SK-N-SH treated with all-trans-retinoic acid at 6 μM for 48 hours (cell line): ENCODE measurements at regions not wholly inside any gene's neighbourhood (a gene's known extent, or its start where the extent isn't known, plus 50 kb on each side); places are given as distances from the start of the nearest gene placed in this dataset.

Experiments
- ATAC-seq: fragments of 200-7000 bp; cut with Tn5 transposase; 3 replicates; pipeline ENCODE4 v1.9.1; 2020; ENCODE audit warnings: mild to moderate bottlenecking, moderate library complexity
- ARNTL ChIP-seq: fragments of 450-650 bp; formaldehyde crosslinking; IDR thresholded peaks from 2 replicates; pipeline ENCODE4 v1.5.0; 2020; ENCODE audit warnings: low read depth, mild to moderate bottlenecking, moderate library complexity, borderline replicate concordance
- BACH2 ChIP-seq: fragments of 250-450 bp; sonication (Bioruptor Pico); IDR thresholded peaks from 2 replicates; pipeline ENCODE4 v1.9.0; 2021; ENCODE audit warnings: mild to moderate bottlenecking, borderline replicate concordance
- CSDC2 ChIP-seq: fragments of 250-450 bp; sonication (Bioruptor Pico); IDR thresholded peaks from 2 replicates; pipeline ENCODE4 v1.5.0; 2020; ENCODE audit warnings: mild to moderate bottlenecking, moderate library complexity
- ESRRG ChIP-seq: fragments of 250-450 bp; sonication (Bioruptor Pico); IDR thresholded peaks from 2 replicates; pipeline ENCODE4 v1.6.1; 2021; ENCODE audit warnings: mild to moderate bottlenecking
- ISL1 ChIP-seq: fragments of 250-450 bp; sonication (Bioruptor Pico); IDR thresholded peaks from 2 replicates; pipeline ENCODE4 v2.1.2; 2022; ENCODE audit warnings: mild to moderate bottlenecking, moderate library complexity
- OSR1 ChIP-seq: fragments of 250-450 bp; sonication (Bioruptor Pico); IDR thresholded peaks from 2 replicates; pipeline ENCODE4 v1.8.0; 2022; ENCODE audit warnings: moderate library complexity, mild to moderate bottlenecking, inconsistent platforms
- PPARA ChIP-seq: fragments of 250-450 bp; sonication (Bioruptor Pico); IDR thresholded peaks from 2 replicates; pipeline ENCODE4 v1.5.0; 2020; ENCODE audit warnings: mild to moderate bottlenecking, borderline replicate concordance
- RARB ChIP-seq: fragments of 250-450 bp; sonication (Bioruptor Pico); IDR thresholded peaks from 2 replicates; pipeline ENCODE4 v1.8.0; 2021; ENCODE audit warnings: mild to moderate bottlenecking, moderate library complexity
- SNAI2 ChIP-seq: fragments of 250-450 bp; sonication (Bioruptor Pico); IDR thresholded peaks from 2 replicates; pipeline ENCODE4 v1.5.0; 2020; ENCODE audit warnings: mild to moderate bottlenecking, moderate library complexity
- TCF4 ChIP-seq: fragments of 250-450 bp; sonication (Bioruptor Pico); IDR thresholded peaks from 2 replicates; pipeline ENCODE4 v1.8.0; 2021; ENCODE audit warnings: mild to moderate bottlenecking, moderate library complexity, borderline replicate concordance
- TOX ChIP-seq: fragments of 250-450 bp; sonication (Bioruptor Pico); IDR thresholded peaks from 2 replicates; pipeline ENCODE4 v1.8.0; 2021; ENCODE audit warnings: mild to moderate bottlenecking, moderate library complexity, borderline replicate concordance
- ZFP3 ChIP-seq: fragments of 250-450 bp; sonication (Bioruptor Pico); IDR thresholded peaks from 2 replicates; pipeline ENCODE4 v1.5.0; 2020; ENCODE audit warnings: mild to moderate bottlenecking, moderate library complexity
- ZFP30 ChIP-seq: fragments of 450-650 bp; formaldehyde crosslinking; IDR thresholded peaks from 2 replicates; pipeline ENCODE4 v1.5.0; 2022; ENCODE audit warnings: mild to moderate bottlenecking, moderate library complexity
- ZNF565 ChIP-seq: fragments of 450-650 bp; formaldehyde crosslinking; conservative IDR thresholded peaks from 2 replicates; pipeline ENCODE4 v1.5.0; 2020; ENCODE audit warnings: low read depth, mild to moderate bottlenecking, moderate library complexity
- ZNF70 ChIP-seq: fragments of 450-650 bp; formaldehyde crosslinking; IDR thresholded peaks from 2 replicates; pipeline ENCODE4 v1.5.0; 2020; ENCODE audit warnings: mild to moderate bottlenecking, moderate library complexity
- ZNF8 ChIP-seq: fragments of 450-650 bp; formaldehyde crosslinking; IDR thresholded peaks from 2 replicates; pipeline ENCODE4 v1.5.0; 2020; ENCODE audit warnings: mild to moderate bottlenecking, moderate library complexity
- TF ChIP-seq, protein P1 (sequence below): fragments of 250-450 bp; sonication (Bioruptor Pico); IDR thresholded peaks from 2 replicates; pipeline ENCODE4 v1.5.1; 2020; ENCODE audit warnings: low read depth, mild to moderate bottlenecking, moderate library complexity
- TF ChIP-seq, protein P2 (sequence below): fragments of 250-450 bp; sonication (Bioruptor Pico); IDR thresholded peaks from 2 replicates; pipeline ENCODE4 v1.8.0; 2021; ENCODE audit warnings: low read depth, mild to moderate bottlenecking, moderate library complexity, borderline replicate concordance
- TF ChIP-seq, protein P3 (sequence below): fragments of 250-450 bp; sonication (Bioruptor Pico); IDR thresholded peaks from 2 replicates; pipeline ENCODE4 v1.5.0; 2020; ENCODE audit warnings: mild to moderate bottlenecking, moderate library complexity

DNA sequence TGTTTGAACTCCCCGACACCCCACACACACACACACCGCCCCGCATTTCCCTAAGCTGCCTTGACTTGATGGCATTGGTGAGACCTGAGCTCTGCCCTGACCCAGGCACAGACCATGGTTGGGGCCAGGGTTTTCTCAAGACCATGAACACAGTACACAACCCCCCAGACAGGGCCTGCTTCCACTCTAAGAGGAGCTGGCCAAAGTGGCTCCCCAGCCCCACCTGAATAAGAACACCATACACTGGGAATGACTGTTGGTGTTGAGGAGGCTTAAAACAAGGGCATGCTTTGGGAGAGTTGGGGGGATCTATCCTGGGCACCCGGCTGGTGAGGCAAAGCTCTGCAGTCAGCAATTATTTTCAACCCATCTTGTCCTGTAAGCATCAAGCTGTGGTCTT is 77.6 kb upstream of the SYT6 start:
- no peak for ATAC-seq
- TF ChIP-seq ZNF565 (CRISPR knock-in tag) (no peak), ARNTL (CRISPR knock-in tag) (no peak), TCF4 (CRISPR knock-in tag) (no peak)

DNA sequence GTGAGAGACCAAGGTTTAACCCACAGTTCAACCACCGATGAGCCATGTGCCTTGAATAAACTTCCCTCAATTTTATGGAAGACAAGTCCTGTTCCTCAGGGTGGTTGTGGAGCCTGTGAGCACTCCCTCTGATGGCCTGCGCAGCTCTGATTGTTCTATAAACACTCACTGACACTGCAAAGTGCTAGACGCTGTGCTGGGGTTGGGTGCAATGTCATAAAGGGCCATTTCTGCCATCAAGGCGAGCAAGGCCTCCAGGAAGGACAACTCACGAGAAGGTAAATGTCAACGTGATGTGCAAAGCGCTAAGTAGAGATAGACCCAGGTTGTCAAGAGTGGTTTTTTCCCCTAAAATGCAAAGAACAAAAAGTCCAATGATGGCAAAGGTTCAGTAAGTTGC is 75.7 kb upstream of the SYT6 start:
- TF ChIP-seq TCF4 (CRISPR knock-in tag) (no peak), ISL1 (CRISPR knock-in tag) (no peak), SNAI2 (CRISPR knock-in tag) (no peak)
- TF ChIP-seq, all 23 proteins: peak for 0
- no peak for ATAC-seq

DNA sequence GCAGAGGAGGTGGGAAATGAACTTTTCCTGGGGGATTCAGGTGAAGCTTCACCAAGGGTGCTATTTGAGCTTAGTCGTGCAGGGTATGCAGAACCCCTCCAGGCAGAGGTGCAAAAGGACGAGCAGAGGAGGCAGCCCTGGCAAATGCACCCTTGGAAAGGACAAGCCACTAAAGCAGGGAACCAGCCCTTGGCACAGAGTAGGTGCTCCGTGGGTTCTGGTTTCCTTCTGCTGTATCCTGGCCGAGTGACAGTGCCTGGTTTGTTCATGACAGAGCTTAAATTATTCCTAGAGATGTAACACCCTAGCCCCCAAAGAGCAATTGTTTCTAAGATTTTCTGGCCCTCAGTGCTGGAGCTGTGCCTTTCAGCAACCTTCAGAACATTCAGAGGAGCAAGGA is 73.4 kb upstream of the SYT6 start:
- no peak for ATAC-seq
- TF ChIP-seq ZFP3 (CRISPR knock-in tag) (no peak), ZFP30 (CRISPR knock-in tag) (no peak), ESRRG (no peak), TCF4 (CRISPR knock-in tag) (no peak)

DNA sequence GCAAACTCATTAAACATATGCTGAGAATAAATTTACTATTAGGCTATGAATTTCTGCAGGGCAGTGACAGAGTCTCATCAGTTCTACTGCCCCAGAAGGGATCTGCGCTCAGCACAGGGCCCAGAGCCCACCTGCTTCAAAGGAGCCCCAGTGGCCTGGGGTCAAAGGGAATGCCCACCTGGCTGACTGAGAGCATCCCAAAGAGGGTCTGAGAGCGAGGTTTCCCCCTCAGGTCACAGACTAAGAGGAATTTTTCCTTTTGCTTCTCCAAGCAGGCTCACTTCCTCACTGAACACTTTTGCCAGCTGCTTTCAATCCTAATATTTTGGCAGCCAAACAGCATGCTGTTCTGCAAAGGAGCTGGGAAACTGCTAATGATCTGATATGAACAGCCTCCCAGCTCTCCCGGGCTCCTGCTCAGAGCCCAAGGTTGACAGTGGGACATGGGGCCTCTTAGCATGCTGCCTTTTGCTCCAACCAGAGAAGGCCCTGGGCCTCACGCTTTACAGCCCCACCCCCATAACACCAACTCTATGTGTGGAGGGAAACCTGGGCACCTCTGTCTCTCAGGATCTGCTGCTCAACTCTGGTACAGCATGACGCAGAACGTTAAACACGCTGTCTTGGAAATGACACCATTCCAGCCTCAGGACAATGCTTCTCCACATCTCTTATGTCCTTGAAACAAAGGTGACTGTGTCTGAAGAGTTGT is 70.7 kb upstream of the SYT6 start:
- TF ChIP-seq PPARA (CRISPR knock-in tag): no peak
- ATAC-seq: no peak

DNA sequence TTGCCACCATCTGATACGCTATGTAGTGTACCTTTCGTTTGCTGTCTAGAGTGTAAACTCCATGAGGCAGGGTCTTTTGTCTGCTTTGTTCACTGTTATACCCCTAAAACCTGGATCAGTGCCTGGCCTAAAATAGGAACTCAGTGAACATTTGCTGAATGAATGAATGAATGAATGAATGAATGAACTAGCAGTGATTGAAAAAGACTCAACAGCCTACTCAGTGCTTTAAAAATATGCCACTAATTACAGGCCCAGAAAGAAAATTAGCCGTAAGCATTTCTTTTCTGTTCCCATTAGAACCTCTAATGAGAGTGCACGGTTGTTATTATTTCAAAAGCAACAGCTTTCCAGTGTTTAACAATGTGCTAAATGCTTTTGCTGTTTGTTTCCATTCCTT is 69.3 kb upstream of the SYT6 start:
- ATAC-seq: no peak
- TF ChIP-seq, protein P1, sequence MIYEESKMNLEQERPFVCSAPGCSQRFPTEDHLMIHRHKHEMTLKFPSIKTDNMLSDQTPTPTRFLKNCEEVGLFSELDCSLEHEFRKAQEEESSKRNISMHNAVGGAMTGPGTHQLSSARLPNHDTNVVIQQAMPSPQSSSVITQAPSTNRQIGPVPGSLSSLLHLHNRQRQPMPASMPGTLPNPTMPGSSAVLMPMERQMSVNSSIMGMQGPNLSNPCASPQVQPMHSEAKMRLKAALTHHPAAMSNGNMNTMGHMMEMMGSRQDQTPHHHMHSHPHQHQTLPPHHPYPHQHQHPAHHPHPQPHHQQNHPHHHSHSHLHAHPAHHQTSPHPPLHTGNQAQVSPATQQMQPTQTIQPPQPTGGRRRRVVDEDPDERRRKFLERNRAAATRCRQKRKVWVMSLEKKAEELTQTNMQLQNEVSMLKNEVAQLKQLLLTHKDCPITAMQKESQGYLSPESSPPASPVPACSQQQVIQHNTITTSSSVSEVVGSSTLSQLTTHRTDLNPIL (CRISPR knock-in tag): no peak
- TF ChIP-seq ESRRG: no peak
- no peak for TF ChIP-seq BACH2 (CRISPR knock-in tag)
- TF ChIP-seq ZFP3 (CRISPR knock-in tag): no peak
- no peak for TF ChIP-seq OSR1
- TF ChIP-seq CSDC2 (CRISPR knock-in tag): no peak
- TF ChIP-seq ZNF565 (CRISPR knock-in tag): no peak
- TF ChIP-seq ZFP30 (CRISPR knock-in tag): no peak
- TF ChIP-seq TOX (CRISPR knock-in tag): no peak
- TF ChIP-seq ARNTL (CRISPR knock-in tag): no peak
- no peak for TF ChIP-seq TCF4 (CRISPR knock-in tag)
- no peak for TF ChIP-seq ZNF70 (CRISPR knock-in tag)
- no peak for TF ChIP-seq ISL1 (CRISPR knock-in tag)
- no peak for TF ChIP-seq ZNF8 (CRISPR knock-in tag)
- TF ChIP-seq RARB (CRISPR knock-in tag): no peak
- TF ChIP-seq, protein P2, sequence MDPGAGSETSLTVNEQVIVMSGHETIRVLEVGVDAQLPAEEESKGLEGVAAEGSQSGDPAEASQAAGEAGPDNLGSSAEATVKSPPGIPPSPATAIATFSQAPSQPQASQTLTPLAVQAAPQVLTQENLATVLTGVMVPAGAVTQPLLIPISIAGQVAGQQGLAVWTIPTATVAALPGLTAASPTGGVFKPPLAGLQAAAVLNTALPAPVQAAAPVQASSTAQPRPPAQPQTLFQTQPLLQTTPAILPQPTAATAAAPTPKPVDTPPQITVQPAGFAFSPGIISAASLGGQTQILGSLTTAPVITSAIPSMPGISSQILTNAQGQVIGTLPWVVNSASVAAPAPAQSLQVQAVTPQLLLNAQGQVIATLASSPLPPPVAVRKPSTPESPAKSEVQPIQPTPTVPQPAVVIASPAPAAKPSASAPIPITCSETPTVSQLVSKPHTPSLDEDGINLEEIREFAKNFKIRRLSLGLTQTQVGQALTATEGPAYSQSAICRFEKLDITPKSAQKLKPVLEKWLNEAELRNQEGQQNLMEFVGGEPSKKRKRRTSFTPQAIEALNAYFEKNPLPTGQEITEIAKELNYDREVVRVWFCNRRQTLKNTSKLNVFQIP (CRISPR knock-in tag): no peak

DNA sequence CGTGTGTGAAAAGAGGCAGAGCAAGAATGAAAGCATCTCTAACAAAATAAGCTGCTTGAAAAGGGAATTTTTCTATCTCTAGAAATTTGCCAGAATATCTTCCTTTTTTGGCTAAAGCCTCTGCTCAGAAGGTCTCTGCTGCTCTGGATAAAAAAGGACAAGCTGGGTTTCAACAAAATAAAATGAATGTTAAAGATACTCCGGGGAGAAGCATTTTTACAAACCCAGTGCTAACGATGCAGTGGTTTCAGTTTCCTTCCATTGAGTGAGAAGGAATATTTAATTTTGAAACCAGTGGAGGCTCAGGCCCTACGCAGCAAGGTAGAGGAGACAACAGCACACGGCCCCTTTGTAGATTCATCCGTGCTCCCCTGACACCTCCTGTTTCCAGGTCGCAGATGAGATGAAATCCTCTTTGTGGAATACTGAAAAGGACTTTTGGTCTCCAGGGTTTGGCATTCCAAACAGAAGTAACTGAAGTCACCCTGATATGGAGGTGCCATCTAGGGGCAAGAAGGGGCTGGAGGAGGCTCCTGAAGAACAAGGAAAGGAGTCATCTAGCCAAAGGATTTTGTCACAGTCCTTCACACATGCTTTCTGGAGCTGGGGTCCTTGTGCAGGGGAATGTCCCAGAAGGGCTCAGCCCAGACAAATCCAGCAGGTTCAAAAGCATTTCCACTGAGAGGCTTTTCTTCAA is 65.7 kb upstream of the SYT6 start:
- TF ChIP-seq ZNF8 (CRISPR knock-in tag): no peak
- no peak for TF ChIP-seq ISL1 (CRISPR knock-in tag)
- no peak for TF ChIP-seq ARNTL (CRISPR knock-in tag)
- TF ChIP-seq, protein P3, sequence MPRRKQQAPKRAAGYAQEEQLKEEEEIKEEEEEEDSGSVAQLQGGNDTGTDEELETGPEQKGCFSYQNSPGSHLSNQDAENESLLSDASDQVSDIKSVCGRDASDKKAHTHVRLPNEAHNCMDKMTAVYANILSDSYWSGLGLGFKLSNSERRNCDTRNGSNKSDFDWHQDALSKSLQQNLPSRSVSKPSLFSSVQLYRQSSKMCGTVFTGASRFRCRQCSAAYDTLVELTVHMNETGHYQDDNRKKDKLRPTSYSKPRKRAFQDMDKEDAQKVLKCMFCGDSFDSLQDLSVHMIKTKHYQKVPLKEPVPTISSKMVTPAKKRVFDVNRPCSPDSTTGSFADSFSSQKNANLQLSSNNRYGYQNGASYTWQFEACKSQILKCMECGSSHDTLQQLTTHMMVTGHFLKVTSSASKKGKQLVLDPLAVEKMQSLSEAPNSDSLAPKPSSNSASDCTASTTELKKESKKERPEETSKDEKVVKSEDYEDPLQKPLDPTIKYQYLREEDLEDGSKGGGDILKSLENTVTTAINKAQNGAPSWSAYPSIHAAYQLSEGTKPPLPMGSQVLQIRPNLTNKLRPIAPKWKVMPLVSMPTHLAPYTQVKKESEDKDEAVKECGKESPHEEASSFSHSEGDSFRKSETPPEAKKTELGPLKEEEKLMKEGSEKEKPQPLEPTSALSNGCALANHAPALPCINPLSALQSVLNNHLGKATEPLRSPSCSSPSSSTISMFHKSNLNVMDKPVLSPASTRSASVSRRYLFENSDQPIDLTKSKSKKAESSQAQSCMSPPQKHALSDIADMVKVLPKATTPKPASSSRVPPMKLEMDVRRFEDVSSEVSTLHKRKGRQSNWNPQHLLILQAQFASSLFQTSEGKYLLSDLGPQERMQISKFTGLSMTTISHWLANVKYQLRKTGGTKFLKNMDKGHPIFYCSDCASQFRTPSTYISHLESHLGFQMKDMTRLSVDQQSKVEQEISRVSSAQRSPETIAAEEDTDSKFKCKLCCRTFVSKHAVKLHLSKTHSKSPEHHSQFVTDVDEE (CRISPR knock-in tag): no peak
- TF ChIP-seq ZNF70 (CRISPR knock-in tag): no peak
- TF ChIP-seq CSDC2 (CRISPR knock-in tag): no peak
- TF ChIP-seq TOX (CRISPR knock-in tag): no peak
- no peak for TF ChIP-seq ZFP3 (CRISPR knock-in tag)
- no peak for TF ChIP-seq BACH2 (CRISPR knock-in tag)
- peak; percentile 68 for ATAC-seq
